ENCODE measurements at regions not wholly inside any gene's neighbourhood (a gene's known extent, or its start where the extent isn't known, plus 50 kb on each side); places are given as distances from the start of the nearest gene placed in this dataset.

- H2AFZ ChIP-seq (replicated peaks; ENCODE audit: low read length, poor library complexity) = no peak overlapping the region
- DNase-seq (no peak), ATAC-seq (ENCODE audit: low read depth) (no peak)
- H2AK9ac ChIP-seq (replicated peaks; ENCODE audit: low read depth, low read length, poor library complexity) = no peak overlapping the region
- no peak overlapping the region for H3K4ac ChIP-seq (ENCODE audit: low read depth, low read length)
- no TSS peak for BruUV-seq (replicated peaks)
- H3K79me1 ChIP-seq (ENCODE audit: low read depth in 1 of 2, low read length in 2 of 2) = no peaks in the 10 kb centered on the region
- H3K36me3 ChIP-seq (ENCODE audit: control insufficient read depth, insufficient read depth, low read length) = no peaks in the 10 kb centered on the region
- H3K27ac ChIP-seq (ENCODE audit: insufficient read depth, low read length) = no peak overlapping the region
- no peaks in the 10 kb centered on the region for H3K27me3 ChIP-seq (ENCODE audit: control insufficient read depth, insufficient read depth, low read length)
- peak overlapping the region; percentile 50; the same call in 1 of the 2 replicates for H2BK20ac ChIP-seq (ENCODE audit: low read depth, low read length)
- CTCF ChIA-PET = interaction anchor here (1.2 kb wide), 1 partner anchor 547 kb away, joined by 4 read pairs; no protein-coding TSS in a partner anchor
- no CpG with 5 or more reads among the region's 3 CpGs for WGBS, 2 experiments (ENCODE audit: extremely low coverage in 2 of 2, insufficient read length in 1 of 2)
- H2AK5ac ChIP-seq (ENCODE audit: low read depth, low read length) = no peak overlapping the region
- H3K18ac ChIP-seq (ENCODE audit: low read depth, low read length) = peak overlapping the region; percentile 47; the same call in 1 of the 2 replicates
- no peaks in the 10 kb centered on the region for H4K20me1 ChIP-seq (ENCODE audit: insufficient read depth, low read length)
- POLR2A ChIA-PET (ENCODE audit: unreplicated experiment) = no interaction called here
- H3K4me1 ChIP-seq (ENCODE audit: control insufficient read depth, insufficient read depth, low read length) = peaks cover 15% of the 10 kb centered on the region
- H2BK120ac ChIP-seq (ENCODE audit: low read depth, low read length) = no peak overlapping the region
- H4K5ac ChIP-seq (ENCODE audit: low read depth, low read length) = no peak overlapping the region
- H2BK15ac ChIP-seq (ENCODE audit: low read depth, low read length) = no peak overlapping the region
- H2BK5ac ChIP-seq (ENCODE audit: low read depth, low read length, poor library complexity, severe bottlenecking) = peak overlapping the region; percentile 35
- no peak overlapping the region for H3K4me2 ChIP-seq (ENCODE audit: low read depth, low read length)
- dilution Hi-C loops (cut with HindIII; ENCODE audit: low sequenced_read_pairs, unreplicated experiment) (no loop called here), intact Hi-C loops (cut with micrococcal nuclease) (loop anchor here (1.0 to 10.0 kb wide), 6 partner anchors 168 to 1105 kb away; no protein-coding TSS in a partner anchor), in situ Hi-C loops (cut with MboI; ENCODE audit: low sequenced_read_pairs) (loop anchor here (10.0 kb wide), 2 partner anchors 173 to 743 kb away; no protein-coding TSS in a partner anchor)
- H4K91ac ChIP-seq (ENCODE audit: insufficient read depth, low read depth, low read length) = 0 out of 2 replicates have a peak overlapping the region, but pooled peaks have one; percentile 43
- H4K8ac ChIP-seq (ENCODE audit: low read depth in 2 of 2, low read length in 2 of 2) = no peak overlapping the region
- no peak for TF ChIP-seq BHLHE40 (IDR thresholded peaks at IDR 0.05; ENCODE audit: low read depth, low read length)
- TF ChIP-seq MAFK (IDR thresholded peaks at IDR 0.05; ENCODE audit: low read depth, low read length) = no peak
- no peak for TF ChIP-seq CEBPB (IDR thresholded peaks at IDR 0.05; ENCODE audit: low read depth, low read length)
- no peak for TF ChIP-seq FOS (IDR thresholded peaks at IDR 0.05; ENCODE audit: low read depth, low read length)
- TF ChIP-seq RCOR1 (IDR thresholded peaks at IDR 0.05; ENCODE audit: insufficient replicate concordance, low read length) = no peak
- TF ChIP-seq RFX5 (IDR thresholded peaks at IDR 0.05; ENCODE audit: low read depth, low read length) = no peak
- TF ChIP-seq, protein P1, sequence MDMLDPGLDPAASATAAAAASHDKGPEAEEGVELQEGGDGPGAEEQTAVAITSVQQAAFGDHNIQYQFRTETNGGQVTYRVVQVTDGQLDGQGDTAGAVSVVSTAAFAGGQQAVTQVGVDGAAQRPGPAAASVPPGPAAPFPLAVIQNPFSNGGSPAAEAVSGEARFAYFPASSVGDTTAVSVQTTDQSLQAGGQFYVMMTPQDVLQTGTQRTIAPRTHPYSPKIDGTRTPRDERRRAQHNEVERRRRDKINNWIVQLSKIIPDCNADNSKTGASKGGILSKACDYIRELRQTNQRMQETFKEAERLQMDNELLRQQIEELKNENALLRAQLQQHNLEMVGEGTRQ (IDR thresholded peaks at IDR 0.05; ENCODE audit: low read depth, low read length) = no peak
- TF ChIP-seq POLR2A (IDR thresholded peaks at IDR 0.05; ENCODE audit: low read depth, low read length) = no peak
- no peak for TF ChIP-seq RAD21 (IDR thresholded peaks at IDR 0.05; ENCODE audit: low read length)
- H3K9me1 ChIP-seq (ENCODE audit: insufficient read depth, low read length) = peaks cover 3% of the 10 kb centered on the region; the same call in 1 of the 2 replicates
- no peak overlapping the region for H3K56ac ChIP-seq (ENCODE audit: extremely low read depth, insufficient read depth, low read length)
- no peaks in the 10 kb centered on the region for H3K9me3 ChIP-seq (ENCODE audit: control insufficient read depth, insufficient read depth, low read length)
- H3K14ac ChIP-seq (replicated peaks; ENCODE audit: low read depth, low read length) = no peak overlapping the region
- H3K23ac ChIP-seq (ENCODE audit: low read depth, low read length) = no peak overlapping the region
- H3K4me3 ChIP-seq (ENCODE audit: insufficient read depth, low read depth, low read length) = no peak overlapping the region
- no peak overlapping the region for H3K9ac ChIP-seq (ENCODE audit: low read depth, low read length)
Observed at GRCh38 chr12:59087691-59088090, 167.4 kb upstream of the LRIG3 start.

Measured in IMR-90 (cell line).